ENCODE measurements at regions not wholly inside any gene's neighbourhood (a gene's known extent, or its start where the extent isn't known, plus 50 kb on each side); places are given as distances from the start of the nearest gene placed in this dataset.

DNA sequence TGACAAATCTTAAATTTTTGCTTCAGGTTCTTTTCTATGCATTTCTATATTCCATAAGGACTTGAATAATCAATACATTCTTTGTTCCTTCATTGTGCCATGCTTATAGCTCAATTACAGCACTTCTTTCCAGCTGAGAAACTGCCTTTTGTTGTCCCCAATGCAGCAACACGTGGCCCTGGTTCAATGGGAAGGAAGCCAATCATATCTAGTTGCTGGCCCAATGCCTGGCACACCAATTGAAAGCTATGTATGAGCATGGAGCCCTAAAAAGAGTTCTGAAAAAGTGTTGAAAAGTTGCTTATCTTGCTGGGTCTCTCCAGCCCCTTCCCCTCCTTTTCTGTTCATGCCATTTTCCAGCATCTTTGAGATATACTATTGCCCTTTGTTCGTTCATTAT is 448.0 kb upstream of the FAT3 start:
- no peaks in the 10 kb centered on the region for H3K27me3 ChIP-seq (ENCODE audit: control insufficient read depth, insufficient read depth, low read length)
- no peak overlapping the region for H3K27ac ChIP-seq (ENCODE audit: low read length)
- BruUV-seq (replicated peaks) = no TSS peak
- in situ Hi-C loops (cut with HindIII; ENCODE audit: low pct_unique_long_range_greater_than_20kb, low sequenced_read_pairs) = no loop called here
- intact Hi-C loops (cut with micrococcal nuclease; ENCODE audit: unreplicated experiment) = no loop called here
- no peaks in the 10 kb centered on the region for H3K36me3 ChIP-seq (ENCODE audit: control insufficient read depth, insufficient read depth, low read length)
- POLR2A ChIA-PET = no interaction called here
- CTCF ChIA-PET = no interaction called here
- no peak for DNase-seq (ENCODE audit: low read depth, low spot score)
- no peaks in the 10 kb centered on the region for H3K9me3 ChIP-seq (ENCODE audit: control insufficient read depth, insufficient read depth, low read depth, low read length)
- no peaks in the 10 kb centered on the region for H3K4me1 ChIP-seq (ENCODE audit: control insufficient read depth, insufficient read depth, low read length)
- ATAC-seq = no peak
- H3K4me3 ChIP-seq (ENCODE audit: low read depth in 2 of 2, low read length in 2 of 2) = no peak overlapping the region
- no peak for TF ChIP-seq SIN3A (IDR thresholded peaks at IDR 0.05; ENCODE audit: borderline replicate concordance, insufficient read depth, low read depth, low read length)
- no peak for TF ChIP-seq POLR2AphosphoS5 (IDR thresholded peaks at IDR 0.05; ENCODE audit: low read depth, low read length)
- TF ChIP-seq TCF7L2 (IDR thresholded peaks at IDR 0.05; ENCODE audit: low read depth, low read length) = no peak
- TF ChIP-seq, protein P1, sequence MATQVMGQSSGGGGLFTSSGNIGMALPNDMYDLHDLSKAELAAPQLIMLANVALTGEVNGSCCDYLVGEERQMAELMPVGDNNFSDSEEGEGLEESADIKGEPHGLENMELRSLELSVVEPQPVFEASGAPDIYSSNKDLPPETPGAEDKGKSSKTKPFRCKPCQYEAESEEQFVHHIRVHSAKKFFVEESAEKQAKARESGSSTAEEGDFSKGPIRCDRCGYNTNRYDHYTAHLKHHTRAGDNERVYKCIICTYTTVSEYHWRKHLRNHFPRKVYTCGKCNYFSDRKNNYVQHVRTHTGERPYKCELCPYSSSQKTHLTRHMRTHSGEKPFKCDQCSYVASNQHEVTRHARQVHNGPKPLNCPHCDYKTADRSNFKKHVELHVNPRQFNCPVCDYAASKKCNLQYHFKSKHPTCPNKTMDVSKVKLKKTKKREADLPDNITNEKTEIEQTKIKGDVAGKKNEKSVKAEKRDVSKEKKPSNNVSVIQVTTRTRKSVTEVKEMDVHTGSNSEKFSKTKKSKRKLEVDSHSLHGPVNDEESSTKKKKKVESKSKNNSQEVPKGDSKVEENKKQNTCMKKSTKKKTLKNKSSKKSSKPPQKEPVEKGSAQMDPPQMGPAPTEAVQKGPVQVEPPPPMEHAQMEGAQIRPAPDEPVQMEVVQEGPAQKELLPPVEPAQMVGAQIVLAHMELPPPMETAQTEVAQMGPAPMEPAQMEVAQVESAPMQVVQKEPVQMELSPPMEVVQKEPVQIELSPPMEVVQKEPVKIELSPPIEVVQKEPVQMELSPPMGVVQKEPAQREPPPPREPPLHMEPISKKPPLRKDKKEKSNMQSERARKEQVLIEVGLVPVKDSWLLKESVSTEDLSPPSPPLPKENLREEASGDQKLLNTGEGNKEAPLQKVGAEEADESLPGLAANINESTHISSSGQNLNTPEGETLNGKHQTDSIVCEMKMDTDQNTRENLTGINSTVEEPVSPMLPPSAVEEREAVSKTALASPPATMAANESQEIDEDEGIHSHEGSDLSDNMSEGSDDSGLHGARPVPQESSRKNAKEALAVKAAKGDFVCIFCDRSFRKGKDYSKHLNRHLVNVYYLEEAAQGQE (IDR thresholded peaks at IDR 0.05; ENCODE audit: insufficient read depth in 1 of 2, low read depth in 2 of 2, low read length in 1 of 2) = no peak
- TF ChIP-seq, protein P2, sequence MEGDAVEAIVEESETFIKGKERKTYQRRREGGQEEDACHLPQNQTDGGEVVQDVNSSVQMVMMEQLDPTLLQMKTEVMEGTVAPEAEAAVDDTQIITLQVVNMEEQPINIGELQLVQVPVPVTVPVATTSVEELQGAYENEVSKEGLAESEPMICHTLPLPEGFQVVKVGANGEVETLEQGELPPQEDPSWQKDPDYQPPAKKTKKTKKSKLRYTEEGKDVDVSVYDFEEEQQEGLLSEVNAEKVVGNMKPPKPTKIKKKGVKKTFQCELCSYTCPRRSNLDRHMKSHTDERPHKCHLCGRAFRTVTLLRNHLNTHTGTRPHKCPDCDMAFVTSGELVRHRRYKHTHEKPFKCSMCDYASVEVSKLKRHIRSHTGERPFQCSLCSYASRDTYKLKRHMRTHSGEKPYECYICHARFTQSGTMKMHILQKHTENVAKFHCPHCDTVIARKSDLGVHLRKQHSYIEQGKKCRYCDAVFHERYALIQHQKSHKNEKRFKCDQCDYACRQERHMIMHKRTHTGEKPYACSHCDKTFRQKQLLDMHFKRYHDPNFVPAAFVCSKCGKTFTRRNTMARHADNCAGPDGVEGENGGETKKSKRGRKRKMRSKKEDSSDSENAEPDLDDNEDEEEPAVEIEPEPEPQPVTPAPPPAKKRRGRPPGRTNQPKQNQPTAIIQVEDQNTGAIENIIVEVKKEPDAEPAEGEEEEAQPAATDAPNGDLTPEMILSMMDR (IDR thresholded peaks at IDR 0.05) = no peak

DNA sequence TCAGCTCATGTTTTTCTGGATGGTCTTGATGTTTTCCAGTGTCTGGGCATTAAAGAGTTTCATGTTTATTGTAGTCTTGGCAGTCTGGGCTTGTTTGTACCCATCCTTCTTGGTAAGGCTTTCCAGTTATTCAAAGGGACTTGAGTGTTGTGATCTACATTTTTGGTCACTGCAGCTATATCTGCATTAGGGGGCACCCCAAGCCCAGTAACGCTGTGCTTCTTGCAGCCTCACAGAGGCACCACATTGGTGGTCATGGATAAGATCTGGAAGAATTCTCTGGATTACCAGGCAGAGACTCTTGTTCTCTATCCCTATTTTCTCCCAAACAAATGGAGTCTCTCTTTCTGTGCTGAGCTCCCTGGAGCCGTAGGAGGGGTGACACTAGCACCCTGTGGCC is 451.5 kb upstream of the FAT3 start:
- TF ChIP-seq SIN3A (IDR thresholded peaks at IDR 0.05; ENCODE audit: borderline replicate concordance, insufficient read depth, low read depth, low read length) = no peak
- TF ChIP-seq, protein P2 (IDR thresholded peaks at IDR 0.05) = peak; percentile 23
- H3K27me3 ChIP-seq (ENCODE audit: control insufficient read depth, insufficient read depth, low read length) = no peaks in the 10 kb centered on the region
- H3K4me3 ChIP-seq (ENCODE audit: low read depth in 2 of 2, low read length in 2 of 2) = no peak overlapping the region
- no peak for DNase-seq (ENCODE audit: low read depth, low spot score)
- H3K4me1 ChIP-seq (ENCODE audit: control insufficient read depth, insufficient read depth, low read length) = no peaks in the 10 kb centered on the region
- H3K36me3 ChIP-seq (ENCODE audit: control insufficient read depth, insufficient read depth, low read length) = no peaks in the 10 kb centered on the region
- intact Hi-C loops (cut with micrococcal nuclease; ENCODE audit: unreplicated experiment) (no loop called here), in situ Hi-C loops (cut with HindIII; ENCODE audit: low pct_unique_long_range_greater_than_20kb, low sequenced_read_pairs) (no loop called here)
- CTCF ChIA-PET = no interaction called here
- H3K27ac ChIP-seq (ENCODE audit: low read length) = no peak overlapping the region
- POLR2A ChIA-PET = no interaction called here
- ATAC-seq = no peak
- H3K9me3 ChIP-seq (ENCODE audit: control insufficient read depth, insufficient read depth, low read depth, low read length) = no peaks in the 10 kb centered on the region
- BruUV-seq (replicated peaks) = no TSS peak

DNA sequence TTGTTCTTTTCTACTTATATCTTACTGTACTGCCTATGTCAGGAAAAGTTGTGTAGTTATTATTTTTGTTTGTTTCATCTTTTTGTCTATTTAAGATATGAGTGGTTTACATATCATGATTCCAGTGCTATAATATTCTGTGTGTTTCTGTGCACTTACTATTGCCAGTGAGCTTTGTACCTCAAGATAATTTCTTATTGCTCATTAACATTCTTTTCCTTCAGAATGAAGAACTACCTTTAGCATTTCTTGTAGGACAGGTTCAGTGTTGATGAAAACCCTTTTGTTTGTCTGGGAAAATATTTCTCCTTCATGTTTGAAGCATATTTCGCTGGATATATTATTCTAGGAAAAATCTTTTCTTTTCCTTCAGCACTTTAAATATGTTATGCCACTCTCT is 452.7 kb upstream of the FAT3 start:
- Histone ChIP-seq H3K36me3 (ENCODE audit: control insufficient read depth, insufficient read depth, low read length) (no peaks in the 10 kb centered on the region), H3K27ac (ENCODE audit: low read length) (no peak overlapping the region), H3K27me3 (ENCODE audit: control insufficient read depth, insufficient read depth, low read length) (no peaks in the 10 kb centered on the region), H3K9me3 (ENCODE audit: control insufficient read depth, insufficient read depth, low read depth, low read length) (no peaks in the 10 kb centered on the region), H3K4me3 (ENCODE audit: low read depth in 2 of 2, low read length in 2 of 2) (no peak overlapping the region), H3K4me1 (ENCODE audit: control insufficient read depth, insufficient read depth, low read length) (no peaks in the 10 kb centered on the region)
- no peak for ATAC-seq
- no peak for TF ChIP-seq SIN3A (IDR thresholded peaks at IDR 0.05; ENCODE audit: borderline replicate concordance, insufficient read depth, low read depth, low read length)
- TF ChIP-seq POLR2AphosphoS5 (IDR thresholded peaks at IDR 0.05; ENCODE audit: low read depth, low read length) = no peak
- no peak for TF ChIP-seq TCF7L2 (IDR thresholded peaks at IDR 0.05; ENCODE audit: low read depth, low read length)
- TF ChIP-seq, protein P2 (IDR thresholded peaks at IDR 0.05) = no peak
- TF ChIP-seq, protein P1 (IDR thresholded peaks at IDR 0.05; ENCODE audit: insufficient read depth in 1 of 2, low read depth in 2 of 2, low read length in 1 of 2) = no peak
- no TSS peak for BruUV-seq (replicated peaks)
- intact Hi-C loops (cut with micrococcal nuclease; ENCODE audit: unreplicated experiment) = no loop called here
- POLR2A ChIA-PET = no interaction called here
- no peak for DNase-seq (ENCODE audit: low read depth, low spot score)
- CTCF ChIA-PET = no interaction called here
- in situ Hi-C loops (cut with HindIII; ENCODE audit: low pct_unique_long_range_greater_than_20kb, low sequenced_read_pairs) = no loop called here
